Lower leg skin (tissue), 4 donors: ENCODE measurements at regions not wholly inside any gene's neighbourhood (a gene's known extent, or its start where the extent isn't known, plus 50 kb on each side); places are given as distances from the start of the nearest gene placed in this dataset.

Experiments used
- DNase-seq, 2 donors: peaks; one replicate each; pipeline ENCODE4 v3.0.0-alpha.2; 2019; ENCODE audit warnings: low spot score in 2 of 2
- H3K4me3 ChIP-seq: fragments of 200-600 bp; sonication (generic); 2 replicates; pipeline ENCODE4 v1.5.1; 2017; ENCODE audit warnings: mild to moderate bottlenecking, low read depth; ENCODE audit not compliant: poor library complexity, severe bottlenecking
- POLR2A ChIP-seq, 2 donors: fragments of 450-650 bp; IDR thresholded peaks; one replicate each; pipeline ENCODE4 v1.6.1; 2016 to 2017; ENCODE audit warnings: antibody characterized with exemption in 2 of 2, mild to moderate bottlenecking in 1 of 2, moderate library complexity in 1 of 2
- WGBS, 2 donors: methylation state at CpG; one replicate each; pipeline ENCODE4 v1.1.5; 2018; 5-methylcytosine and 5-hydroxymethylcytosine counted together
- intact Hi-C: fragments of 100-400 bp; cut with DNase I; formaldehyde crosslinking; loops from one replicate; pipeline ENCODE4 v1.15.0; 2023; ENCODE audit warnings: low total_unique reads
- TF ChIP-seq, protein P1 (sequence below), 3 donors: fragments of 450-650 bp; IDR thresholded peaks; one replicate each; pipeline ENCODE4 v1.5.1; 2016; ENCODE audit warnings: antibody characterized with exemption in 3 of 3, mild to moderate bottlenecking in 3 of 3, moderate library complexity in 2 of 3

DNA sequence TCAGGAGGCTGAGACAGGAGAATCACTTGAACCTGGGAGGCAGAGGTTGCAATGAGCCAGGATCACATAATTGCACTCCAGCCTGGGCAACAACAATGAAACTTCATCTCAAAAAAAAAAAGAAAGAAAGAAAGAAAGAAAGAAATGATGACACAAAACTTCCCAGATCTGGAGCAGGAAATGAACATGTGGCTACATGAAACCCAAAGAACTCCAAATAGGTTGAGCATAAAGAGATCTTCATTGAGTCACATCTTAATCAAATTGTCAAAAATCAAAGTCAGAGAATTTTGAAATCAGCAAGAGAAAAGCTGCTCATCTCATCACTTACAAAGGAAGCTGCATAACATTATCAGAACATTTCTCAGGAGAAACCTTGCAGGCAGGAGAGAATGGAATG, 247.0 kb downstream of the IBTK start:
- DNase-seq, result no peak
- intact Hi-C loops, result no loop called here
- H3K4me3 ChIP-seq, result no peak overlapping the region
- TF ChIP-seq POLR2A (IDR thresholded peaks at IDR 0.05), result no peak
- TF ChIP-seq, protein P1, sequence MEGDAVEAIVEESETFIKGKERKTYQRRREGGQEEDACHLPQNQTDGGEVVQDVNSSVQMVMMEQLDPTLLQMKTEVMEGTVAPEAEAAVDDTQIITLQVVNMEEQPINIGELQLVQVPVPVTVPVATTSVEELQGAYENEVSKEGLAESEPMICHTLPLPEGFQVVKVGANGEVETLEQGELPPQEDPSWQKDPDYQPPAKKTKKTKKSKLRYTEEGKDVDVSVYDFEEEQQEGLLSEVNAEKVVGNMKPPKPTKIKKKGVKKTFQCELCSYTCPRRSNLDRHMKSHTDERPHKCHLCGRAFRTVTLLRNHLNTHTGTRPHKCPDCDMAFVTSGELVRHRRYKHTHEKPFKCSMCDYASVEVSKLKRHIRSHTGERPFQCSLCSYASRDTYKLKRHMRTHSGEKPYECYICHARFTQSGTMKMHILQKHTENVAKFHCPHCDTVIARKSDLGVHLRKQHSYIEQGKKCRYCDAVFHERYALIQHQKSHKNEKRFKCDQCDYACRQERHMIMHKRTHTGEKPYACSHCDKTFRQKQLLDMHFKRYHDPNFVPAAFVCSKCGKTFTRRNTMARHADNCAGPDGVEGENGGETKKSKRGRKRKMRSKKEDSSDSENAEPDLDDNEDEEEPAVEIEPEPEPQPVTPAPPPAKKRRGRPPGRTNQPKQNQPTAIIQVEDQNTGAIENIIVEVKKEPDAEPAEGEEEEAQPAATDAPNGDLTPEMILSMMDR (IDR thresholded peaks at IDR 0.05), result no peak

DNA sequence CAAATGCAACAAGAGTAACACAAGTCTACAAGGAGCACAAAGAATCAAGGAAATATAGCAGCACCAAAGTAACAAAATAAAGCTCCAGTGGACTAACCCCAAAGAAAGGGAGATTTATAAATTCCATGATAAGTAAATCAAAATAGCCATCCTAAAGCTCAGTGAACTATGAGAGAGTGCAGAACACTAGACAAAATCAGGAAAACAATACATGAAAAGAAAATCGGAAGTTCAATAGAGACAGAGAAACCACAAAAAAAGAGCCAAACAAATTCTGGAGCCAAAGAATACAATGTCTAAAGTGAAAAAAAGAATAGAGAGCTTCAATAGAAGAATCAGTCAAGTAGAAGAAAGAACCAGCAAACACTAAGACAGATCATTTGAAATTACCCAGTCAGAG, 247.3 kb upstream of the TENT5A start:
- H3K4me3 ChIP-seq, result no peak overlapping the region
- TF ChIP-seq, protein P1 (IDR thresholded peaks at IDR 0.05), result no peak
- TF ChIP-seq POLR2A (IDR thresholded peaks at IDR 0.05), result no peak
- no peak for DNase-seq
- 65 to 73% methylated on average over 1 of the region's 1 CpG for WGBS, 2 donors
- intact Hi-C loops, result no loop called here

DNA sequence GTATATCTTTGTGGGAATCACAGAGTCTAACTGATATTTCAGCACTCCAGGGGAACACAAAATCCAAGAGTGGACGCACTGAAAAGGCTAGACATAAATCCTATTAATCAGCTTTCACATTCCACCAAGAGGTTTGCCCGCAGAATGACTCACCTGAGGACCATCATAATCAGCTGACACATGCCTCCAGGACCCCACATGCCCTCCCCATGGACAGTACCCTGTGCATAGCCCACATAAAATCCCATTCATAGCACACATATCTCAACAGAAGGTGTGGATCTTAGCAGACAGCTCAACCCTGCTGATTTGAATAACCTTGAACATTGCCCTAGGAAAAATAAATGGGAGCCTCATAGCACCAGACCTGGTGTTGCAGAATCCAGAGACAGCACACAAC, 246.8 kb upstream of the TENT5A start:
- intact Hi-C loops, result no loop called here
- WGBS, 2 donors, result 91 to 96% methylated on average over 2 of the region's 2 CpGs
- DNase-seq, result no peak
- TF ChIP-seq POLR2A (IDR thresholded peaks at IDR 0.05), result no peak
- TF ChIP-seq, protein P1 (IDR thresholded peaks at IDR 0.05), result no peak
- no peak overlapping the region for H3K4me3 ChIP-seq

DNA sequence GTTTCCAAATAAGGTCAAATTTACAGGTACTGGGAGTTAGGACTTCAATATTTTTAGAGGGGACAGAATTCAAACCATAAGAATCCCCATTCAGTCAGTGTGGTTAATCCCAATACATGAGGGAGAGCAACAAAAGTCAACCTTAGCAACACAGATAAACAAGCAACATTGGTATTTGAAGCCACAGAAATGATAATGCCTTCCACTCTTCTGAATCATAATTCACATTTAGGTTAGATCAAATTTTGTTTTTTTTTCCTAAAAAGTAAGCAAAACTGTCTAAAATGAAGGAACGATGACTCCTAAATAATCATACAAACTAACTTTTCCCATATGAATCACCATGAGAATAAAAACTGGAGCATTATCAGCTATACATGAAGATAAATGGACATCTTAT, 246.0 kb upstream of the TENT5A start:
- WGBS, 2 donors, result 87 to 98% methylated on average over 1 of the region's 1 CpG
- no peak for TF ChIP-seq POLR2A (IDR thresholded peaks at IDR 0.05)
- TF ChIP-seq, protein P1 (IDR thresholded peaks at IDR 0.05), result no peak
- intact Hi-C loops, result no loop called here
- DNase-seq, result no peak
- no peak overlapping the region for H3K4me3 ChIP-seq

DNA sequence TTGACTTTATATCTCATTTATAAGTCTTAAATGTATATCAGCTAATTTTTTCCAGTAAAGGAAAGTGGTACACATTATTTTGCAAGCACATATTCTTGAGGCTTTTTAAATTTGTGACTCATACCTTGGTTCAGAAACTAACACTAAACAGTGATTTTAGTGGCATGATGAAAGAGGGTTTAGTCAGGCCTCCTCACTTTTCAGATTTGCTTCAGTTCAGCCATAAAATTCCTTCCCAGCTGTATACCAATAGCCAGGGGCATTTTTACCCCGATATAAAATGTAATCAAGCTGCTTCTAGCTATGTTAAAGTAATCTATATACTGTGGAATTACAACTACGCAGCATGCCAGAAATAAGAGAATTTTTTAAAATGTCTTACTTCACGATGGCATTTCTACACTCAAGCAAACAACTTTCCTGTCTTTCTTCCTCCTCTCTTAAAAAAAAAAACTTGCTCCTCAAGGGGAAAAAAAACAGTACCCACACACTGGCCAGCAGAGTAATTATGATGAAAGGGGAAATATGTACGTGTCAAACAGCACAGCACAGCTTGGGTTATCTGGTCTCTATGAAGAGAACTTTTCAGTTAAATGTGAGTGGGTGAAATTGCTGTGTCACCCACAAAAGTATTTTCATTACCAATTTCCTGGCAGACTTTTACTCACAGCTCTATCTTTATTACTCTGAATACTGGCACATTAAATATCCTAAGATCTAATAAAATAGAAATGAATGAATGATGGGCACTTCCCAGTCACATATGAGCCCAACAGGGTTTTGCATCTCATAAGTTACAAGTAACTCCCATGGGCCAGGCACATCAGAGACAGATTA, 244.8 kb upstream of the TENT5A start:
- WGBS, 2 donors, result 40 to 48% methylated on average over 4 of the region's 4 CpGs

More for the DNA sequence above, 244.8 kb upstream of the TENT5A start:
- intact Hi-C loops, result no loop called here
- DNase-seq, result no peak
- no peak overlapping the region for H3K4me3 ChIP-seq
- TF ChIP-seq POLR2A (IDR thresholded peaks at IDR 0.05), result no peak
- TF ChIP-seq, protein P1 (IDR thresholded peaks at IDR 0.05), result no peak
